Kidney glomerular epithelial cell (primary cell): ENCODE measurements at regions not wholly inside any gene's neighbourhood (a gene's known extent, or its start where the extent isn't known, plus 50 kb on each side); places are given as distances from the start of the nearest gene placed in this dataset.
"Not testable (repeated sequence)": the region's sequence is repeated elsewhere in the genome, so short reads cannot be mapped to it uniquely, and the experiment has no call there.

ENCODE experiments used
- DNase-seq: peaks from one replicate; lab custom pipeline; 2025; lab: John Stamatoyannopoulos, UW

- DNase-seq: no peak
Measured at GRCh38 chr12:66733321-66733720, 54.4 kb upstream of the GRIP1 start.

- DNase-seq: no peak
Measured at GRCh38 chr12:66733839-66734238, 55.0 kb upstream of the GRIP1 start.

GRCh38 chr12:66735275-66735674 lies 56.4 kb upstream of the GRIP1 start:
- no peak for DNase-seq

GRCh38 chr12:66736931-66737330 lies 58.1 kb upstream of the GRIP1 start:
- no peak for DNase-seq

GRCh38 chr12:66739266-66739665 lies 60.4 kb upstream of the GRIP1 start:
- no peak for DNase-seq

GRCh38 chr12:66739940-66740651 lies 61.2 kb upstream of the GRIP1 start:
- DNase-seq: no peak

- DNase-seq: no peak
Measured at GRCh38 chr12:66740732-66741131, 61.9 kb upstream of the GRIP1 start.

GRCh38 chr12:66741919-66742318 lies 63.0 kb upstream of the GRIP1 start:
- DNase-seq: no peak

- no peak for DNase-seq
Measured at GRCh38 chr12:66742508-66743367, 63.9 kb upstream of the GRIP1 start.

GRCh38 chr12:66744461-66744860 lies 65.6 kb upstream of the GRIP1 start:
- no peak for DNase-seq

GRCh38 chr12:66744956-66745383 lies 66.1 kb upstream of the GRIP1 start:
- DNase-seq: no peak

- DNase-seq: no peak
Measured at GRCh38 chr12:66746489-66747201, 67.8 kb upstream of the GRIP1 start.

- peak; percentile 15 for DNase-seq
Measured at GRCh38 chr12:66751432-66752113, 72.7 kb upstream of the GRIP1 start.

- DNase-seq: no peak
Measured at GRCh38 chr12:66753810-66754209, 74.9 kb upstream of the GRIP1 start.

- no peak for DNase-seq
Measured at GRCh38 chr12:66755727-66756395, 77.0 kb upstream of the GRIP1 start.

- no peak for DNase-seq
Measured at GRCh38 chr12:66756631-66757030, 77.8 kb upstream of the GRIP1 start.

- DNase-seq: not testable (repeated sequence)
Measured at GRCh38 chr12:66760122-66760521, 81.2 kb upstream of the GRIP1 start.

- no peak for DNase-seq
Measured at GRCh38 chr12:66763467-66763866, 84.6 kb upstream of the GRIP1 start.

GRCh38 chr12:66765204-66765603 lies 86.3 kb upstream of the GRIP1 start:
- DNase-seq: no peak

- DNase-seq: no peak
Measured at GRCh38 chr12:66767536-66767935, 88.7 kb upstream of the GRIP1 start.

- DNase-seq: no peak
Measured at GRCh38 chr12:66768293-66768692, 89.4 kb upstream of the GRIP1 start.

- no peak for DNase-seq
Measured at GRCh38 chr12:66774929-66775328, 96.1 kb upstream of the GRIP1 start.
